ENCODE measurements at regions not wholly inside any gene's neighbourhood (a gene's known extent, or its start where the extent isn't known, plus 50 kb on each side); places are given as distances from the start of the nearest gene placed in this dataset.

DNA sequence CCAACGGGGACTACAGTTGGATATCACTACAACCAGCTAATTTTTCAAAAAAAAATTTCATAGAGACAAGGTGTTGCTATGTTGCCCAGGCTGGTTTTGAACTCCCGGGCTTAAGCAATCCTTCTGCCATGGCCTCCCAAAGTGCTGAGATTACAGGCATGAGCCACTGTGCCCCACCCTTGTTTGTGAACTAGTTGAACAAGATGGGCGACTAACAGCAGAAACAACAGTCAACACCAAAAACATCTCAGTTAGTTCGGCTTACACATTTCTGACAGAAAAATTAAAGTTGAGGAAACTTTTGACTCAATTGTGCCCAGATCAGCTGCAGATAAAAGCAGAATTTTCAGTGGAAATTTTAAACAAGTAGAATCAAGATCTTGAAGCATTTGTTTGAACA, 470.1 kb downstream of the TLE4 start:
- no peaks in the 10 kb centered on the region for H3K4me1 Mint-ChIP-seq
- H3K4me3 Mint-ChIP-seq, result no peak overlapping the region
- DNase-seq, result no peak
- no peak for ATAC-seq (ENCODE audit: low read depth)
- no peaks in the 10 kb centered on the region for H3K27me3 Mint-ChIP-seq
- no peaks in the 10 kb centered on the region for H3K36me3 Mint-ChIP-seq
- POLR2A ChIA-PET, result no interaction called here
- H3K27ac Mint-ChIP-seq, result no peak overlapping the region
- no peaks in the 10 kb centered on the region for H3K9me3 Mint-ChIP-seq

DNA sequence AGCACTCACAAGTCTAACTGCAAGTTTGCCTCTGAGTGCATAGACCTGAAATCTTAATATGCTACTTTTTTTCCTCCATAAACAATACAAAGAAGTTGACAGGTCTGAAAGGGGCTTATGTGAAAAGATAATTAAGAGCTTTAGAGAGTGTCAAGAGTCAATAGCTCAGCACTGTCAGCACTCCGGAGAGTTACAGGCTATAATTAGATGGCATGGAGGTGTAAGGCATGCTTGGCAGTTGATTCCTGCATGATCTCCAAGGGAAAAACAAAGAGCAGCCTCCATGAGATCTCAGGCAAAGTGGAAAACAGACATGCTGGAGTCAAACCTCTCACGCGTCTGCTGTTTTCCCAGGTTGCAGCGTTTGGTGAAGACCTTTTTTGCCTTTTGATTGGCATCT, 468.7 kb downstream of the TLE4 start:
- Mint-ChIP-seq H3K36me3 (no peaks in the 10 kb centered on the region), H3K4me3 (no peak overlapping the region), H3K27me3 (no peaks in the 10 kb centered on the region), H3K27ac (no peak overlapping the region), H3K9me3 (no peaks in the 10 kb centered on the region), H3K4me1 (no peaks in the 10 kb centered on the region)
- ATAC-seq (ENCODE audit: low read depth), result no peak
- no peak for DNase-seq
- POLR2A ChIA-PET, result no interaction called here

GRCh38 chr9:80030801-80031200, 459.0 kb downstream of the TLE4 start:
- no peaks in the 10 kb centered on the region for H3K27me3 Mint-ChIP-seq
- POLR2A ChIA-PET, result no interaction called here
- peaks cover 2% of the 10 kb centered on the region for H3K9me3 Mint-ChIP-seq
- DNase-seq (no peak), ATAC-seq (ENCODE audit: low read depth) (no peak)
- H3K36me3 Mint-ChIP-seq, result no peaks in the 10 kb centered on the region
- H3K4me1 Mint-ChIP-seq, result no peaks in the 10 kb centered on the region
- no peak overlapping the region for H3K4me3 Mint-ChIP-seq
- no peak overlapping the region for H3K27ac Mint-ChIP-seq

DNA sequence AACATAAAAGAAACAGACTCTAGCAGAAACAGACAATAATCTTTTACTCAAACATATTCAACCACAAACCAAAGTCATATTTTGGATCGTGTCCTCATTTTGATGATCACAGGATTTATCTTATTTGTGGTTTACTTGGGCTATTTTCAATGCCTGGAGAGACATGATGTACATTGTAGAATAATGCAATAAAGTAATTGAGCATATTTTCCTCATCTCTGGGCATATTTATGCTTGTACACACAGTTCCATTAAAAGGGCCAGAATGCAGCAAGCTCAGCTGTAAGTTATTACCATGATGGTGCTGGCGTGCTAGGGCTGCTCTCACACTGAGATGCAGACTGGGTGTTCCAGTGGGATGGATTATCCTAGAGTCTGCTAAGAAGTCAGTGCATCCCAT, 456.7 kb downstream of the TLE4 start:
- Mint-ChIP-seq H3K27ac (no peak overlapping the region), H3K36me3 (no peaks in the 10 kb centered on the region), H3K9me3 (no peaks in the 10 kb centered on the region), H3K27me3 (no peaks in the 10 kb centered on the region), H3K4me3 (no peak overlapping the region), H3K4me1 (no peaks in the 10 kb centered on the region)
- no peak for ATAC-seq (ENCODE audit: low read depth)
- no peak for DNase-seq
- POLR2A ChIA-PET, result no interaction called here

DNA sequence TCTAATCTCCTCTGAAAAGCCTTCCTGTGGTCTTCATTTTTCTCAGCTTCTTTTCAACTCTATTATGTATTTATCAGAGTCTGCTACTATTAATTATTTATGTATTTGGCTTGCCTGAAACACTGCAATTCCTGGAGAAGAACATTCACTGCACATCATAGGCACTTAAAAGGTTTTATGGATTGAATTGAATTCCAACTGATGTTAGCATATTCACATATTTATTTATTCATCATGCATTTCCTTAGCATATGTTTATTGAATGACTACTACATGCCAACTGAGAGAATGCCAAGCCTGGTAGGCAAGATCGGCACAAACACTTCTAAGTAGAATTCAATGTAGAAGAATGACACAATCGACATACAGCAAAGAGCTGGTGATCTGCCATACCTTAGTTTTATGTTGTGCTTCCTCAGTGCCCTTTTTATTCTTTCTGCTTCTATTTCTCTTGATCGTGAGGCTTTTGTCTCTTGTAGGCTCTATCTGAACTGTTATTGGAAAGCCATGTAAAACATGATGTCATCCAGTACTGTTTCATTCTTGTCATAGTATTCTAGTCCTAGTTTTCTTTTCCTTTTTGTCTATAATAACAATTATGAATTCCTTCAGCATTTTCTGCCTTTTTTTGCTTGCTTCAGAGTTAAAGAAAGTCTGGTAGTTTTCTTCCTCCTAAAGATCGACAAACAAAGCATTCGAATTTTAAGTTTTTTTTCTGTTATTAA, 454.2 kb downstream of the TLE4 start:
- DNase-seq (no peak), ATAC-seq (ENCODE audit: low read depth) (no peak)
- no peak overlapping the region for H3K4me3 Mint-ChIP-seq
- POLR2A ChIA-PET, result no interaction called here
- no peaks in the 10 kb centered on the region for H3K27me3 Mint-ChIP-seq
- no peaks in the 10 kb centered on the region for H3K36me3 Mint-ChIP-seq
- H3K27ac Mint-ChIP-seq, result no peak overlapping the region
- H3K4me1 Mint-ChIP-seq, result no peaks in the 10 kb centered on the region
- no peaks in the 10 kb centered on the region for H3K9me3 Mint-ChIP-seq

- POLR2A ChIA-PET, result no interaction called here
- ATAC-seq (ENCODE audit: low read depth) (no peak), DNase-seq (no peak)
- no peak overlapping the region for H3K4me3 Mint-ChIP-seq
- no peaks in the 10 kb centered on the region for H3K9me3 Mint-ChIP-seq
- H3K4me1 Mint-ChIP-seq, result no peaks in the 10 kb centered on the region
- no peaks in the 10 kb centered on the region for H3K27me3 Mint-ChIP-seq
- no peak overlapping the region for H3K27ac Mint-ChIP-seq
- no peaks in the 10 kb centered on the region for H3K36me3 Mint-ChIP-seq
These were observed 453.4 kb downstream of the TLE4 start for GRCh38 chr9:80025131-80025530.

DNA sequence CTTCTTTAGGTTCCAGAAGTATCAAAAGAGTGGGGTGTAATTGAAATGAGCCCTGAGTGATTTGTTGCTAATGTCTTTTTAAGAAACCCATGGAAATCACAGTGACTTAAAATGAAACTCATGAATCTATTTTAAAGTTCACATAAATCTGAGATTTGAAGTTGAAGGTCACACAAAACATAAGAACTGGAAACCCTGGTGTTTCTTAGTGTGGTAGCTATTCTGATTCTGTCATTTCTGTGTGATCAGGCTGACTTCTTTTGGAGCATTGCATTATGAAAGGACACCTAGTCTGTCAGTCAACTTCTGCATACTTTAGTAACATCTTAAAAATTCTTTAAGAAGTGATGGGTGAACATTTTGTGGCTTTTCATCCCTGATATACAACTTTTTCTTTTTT, 448.8 kb downstream of the TLE4 start:
- Mint-ChIP-seq H3K4me1 (no peaks in the 10 kb centered on the region), H3K36me3 (no peaks in the 10 kb centered on the region), H3K27me3 (no peaks in the 10 kb centered on the region), H3K4me3 (no peak overlapping the region), H3K27ac (no peak overlapping the region), H3K9me3 (no peaks in the 10 kb centered on the region)
- DNase-seq (no peak), ATAC-seq (ENCODE audit: low read depth) (no peak)
- POLR2A ChIA-PET, result no interaction called here

- no peak for DNase-seq
- Mint-ChIP-seq H3K27ac (no peak overlapping the region), H3K9me3 (no peaks in the 10 kb centered on the region), H3K36me3 (no peaks in the 10 kb centered on the region), H3K27me3 (no peaks in the 10 kb centered on the region), H3K4me3 (no peak overlapping the region), H3K4me1 (no peaks in the 10 kb centered on the region)
- no peak for ATAC-seq (ENCODE audit: low read depth)
- POLR2A ChIA-PET, result no interaction called here
These were observed 448.3 kb downstream of the TLE4 start for GRCh38 chr9:80020056-80020455.

DNA sequence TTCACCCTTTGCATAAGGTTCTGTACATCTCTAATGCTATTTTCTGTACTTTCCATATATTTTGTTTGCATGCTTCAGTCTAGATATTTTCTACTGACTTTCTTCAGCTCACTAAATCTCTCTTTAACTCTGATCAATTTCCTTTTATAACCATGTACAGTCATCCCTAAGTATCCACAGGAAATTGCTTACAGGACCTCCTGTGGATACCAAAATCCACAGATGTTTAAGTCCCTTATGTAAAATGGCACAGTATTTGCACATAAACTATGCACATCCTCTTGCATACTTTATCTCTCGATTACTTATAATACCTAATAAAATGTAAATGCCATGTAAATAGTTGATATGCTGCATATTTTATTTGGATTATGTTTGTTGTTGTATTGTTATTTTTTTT, 442.1 kb downstream of the TLE4 start:
- POLR2A ChIA-PET, result no interaction called here
- no peaks in the 10 kb centered on the region for H3K27me3 Mint-ChIP-seq
- ATAC-seq (ENCODE audit: low read depth), result no peak

GRCh38 chr9:80012557-80013330, 441.0 kb downstream of the TLE4 start:
- Mint-ChIP-seq H3K4me1 (no peaks in the 10 kb centered on the region), H3K4me3 (no peak overlapping the region), H3K27ac (no peak overlapping the region), H3K36me3 (no peaks in the 10 kb centered on the region), H3K27me3 (no peaks in the 10 kb centered on the region), H3K9me3 (peaks cover 2% of the 10 kb centered on the region)
- ATAC-seq (ENCODE audit: low read depth) (no peak), DNase-seq (no peak)
- POLR2A ChIA-PET, result no interaction called here

More for the DNA sequence above, 442.1 kb downstream of the TLE4 start:
- Mint-ChIP-seq H3K36me3 (no peaks in the 10 kb centered on the region), H3K4me1 (no peaks in the 10 kb centered on the region), H3K4me3 (no peak overlapping the region), H3K9me3 (peaks cover 2% of the 10 kb centered on the region), H3K27ac (no peak overlapping the region)
- DNase-seq, result no peak

- peaks cover 2% of the 10 kb centered on the region for H3K9me3 Mint-ChIP-seq
- no peak overlapping the region for H3K27ac Mint-ChIP-seq
- no peaks in the 10 kb centered on the region for H3K36me3 Mint-ChIP-seq
- no peak for DNase-seq
- POLR2A ChIA-PET, result no interaction called here
- no peaks in the 10 kb centered on the region for H3K27me3 Mint-ChIP-seq
- no peaks in the 10 kb centered on the region for H3K4me1 Mint-ChIP-seq
- no peak overlapping the region for H3K4me3 Mint-ChIP-seq
- ATAC-seq (ENCODE audit: low read depth), result no peak
These were observed 437.4 kb downstream of the TLE4 start for GRCh38 chr9:80009204-80009603.

GRCh38 chr9:80004714-80005113, 432.9 kb downstream of the TLE4 start:
- no peaks in the 10 kb centered on the region for H3K27me3 Mint-ChIP-seq
- no peaks in the 10 kb centered on the region for H3K4me1 Mint-ChIP-seq
- H3K9me3 Mint-ChIP-seq, result no peaks in the 10 kb centered on the region
- POLR2A ChIA-PET, result no interaction called here
- no peak for DNase-seq
- no peak overlapping the region for H3K27ac Mint-ChIP-seq
- no peaks in the 10 kb centered on the region for H3K36me3 Mint-ChIP-seq
- no peak for ATAC-seq (ENCODE audit: low read depth)
- no peak overlapping the region for H3K4me3 Mint-ChIP-seq

DNA sequence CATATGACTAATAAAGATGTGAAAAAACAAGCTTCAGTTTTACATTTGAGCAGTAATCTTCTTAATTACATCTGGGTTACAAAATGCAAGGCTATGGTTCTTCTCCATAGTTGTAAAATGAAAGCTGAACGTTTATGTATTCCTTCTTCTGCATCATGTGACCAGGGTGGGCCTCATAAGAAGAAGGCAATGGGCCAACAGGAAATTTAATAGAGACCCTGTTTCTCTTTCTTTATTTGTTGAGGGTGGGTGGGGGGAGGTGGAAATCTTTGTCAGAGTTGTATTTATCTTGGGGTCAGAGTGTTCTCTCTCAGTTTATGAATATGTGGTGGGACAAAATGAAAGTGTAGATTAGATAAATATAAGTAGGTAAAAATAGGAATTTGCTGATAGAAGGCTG, 418.8 kb downstream of the TLE4 start:
- ATAC-seq (ENCODE audit: low read depth) (no peak), DNase-seq (no peak)
- Mint-ChIP-seq H3K4me1 (no peaks in the 10 kb centered on the region), H3K9me3 (no peaks in the 10 kb centered on the region), H3K27ac (no peak overlapping the region), H3K27me3 (no peaks in the 10 kb centered on the region), H3K4me3 (no peak overlapping the region), H3K36me3 (no peaks in the 10 kb centered on the region)
- POLR2A ChIA-PET, result no interaction called here

- no peaks in the 10 kb centered on the region for H3K36me3 Mint-ChIP-seq
- POLR2A ChIA-PET, result no interaction called here
- no peaks in the 10 kb centered on the region for H3K4me1 Mint-ChIP-seq
- no peaks in the 10 kb centered on the region for H3K9me3 Mint-ChIP-seq
- H3K27ac Mint-ChIP-seq, result no peak overlapping the region
- ATAC-seq (ENCODE audit: low read depth) (no peak), DNase-seq (no peak)
- H3K27me3 Mint-ChIP-seq, result no peaks in the 10 kb centered on the region
- H3K4me3 Mint-ChIP-seq, result no peak overlapping the region
These were observed 417.3 kb downstream of the TLE4 start for GRCh38 chr9:79989079-79989478.

Measured in activated naive CD8-positive, alpha-beta T cell treated with anti-CD3 and anti-CD28 coated beads, Interleukin-2, amount 10 ng/mL, durations not matched to agents 7 days and 5 days (primary cell).